HEK293 (cell line): ENCODE measurements at regions not wholly inside any gene's neighbourhood (a gene's known extent, or its start where the extent isn't known, plus 50 kb on each side); places are given as distances from the start of the nearest gene placed in this dataset.

ENCODE experiments used
- CTCF ChIA-PET: fragments of 350-600 bp; formaldehyde crosslinking; extraction: SDS; loops from one replicate; lab custom pipeline; 2021; ENCODE audit warnings: antibody characterized with exemption; lab: Yijun Ruan, JAX
- POLR2A ChIA-PET: fragments of 300-600 bp; formaldehyde crosslinking; extraction: SDS; loops from one replicate; lab custom pipeline; 2020; ENCODE audit warnings: antibody characterized with exemption, inconsistent platforms; lab: Yijun Ruan, JAX
- H3K27ac ChIP-seq: fragments of 200-500 bp; sonication (Bioruptor generic); 2 replicates; pipeline ENCODE4 v1.5.1; 2014; ENCODE audit warnings: low read depth, low read length, control low read depth, inconsistent platforms; ENCODE audit errors: extremely low read depth
- H3K36me3 ChIP-seq, 2 experiments: fragments of 200-500 bp in 1 of 2; sonication (Bioruptor generic) in 1 of 2; 1 replicate in 1 of 2; 2 replicates in 1 of 2; pipeline ENCODE4 v1.5.1; 2014 to 2017; ENCODE audit warnings: inconsistent platforms in 2 of 2, low read length in 2 of 2; ENCODE audit not compliant: control insufficient read depth in 2 of 2, insufficient read depth in 1 of 2
- H3K4me1 ChIP-seq: fragments of 200-500 bp; sonication (Bioruptor generic); 2 replicates; pipeline ENCODE4 v1.5.1; 2014; ENCODE audit warnings: mild to moderate bottlenecking, low read length, inconsistent platforms; ENCODE audit not compliant: control insufficient read depth, insufficient read depth
- H3K4me3 ChIP-seq: 2 replicates; pipeline ENCODE4 v1.5.1; 2011; ENCODE audit warnings: low read depth, mild to moderate bottlenecking, control low read depth, low read length, moderate library complexity
- H3K9me3 ChIP-seq: fragments of 200-500 bp; sonication (Bioruptor generic); 2 replicates; pipeline ENCODE4 v1.5.1; 2014; ENCODE audit warnings: low read depth, low read length, inconsistent platforms; ENCODE audit not compliant: control insufficient read depth, insufficient read depth
- GFI1B ChIP-seq: fragments of 450-650 bp; formaldehyde crosslinking; IDR thresholded peaks from 2 replicates; pipeline ENCODE4 v1.5.1; 2016; ENCODE audit warnings: missing biosample characterization, missing genetic modification characterization
- GLI4 ChIP-seq: fragments of 450-650 bp; formaldehyde crosslinking; IDR thresholded peaks from 2 replicates; pipeline ENCODE4 v1.5.1; 2016; ENCODE audit warnings: missing biosample characterization, missing genetic modification characterization
- KLF10 ChIP-seq: fragments of 450-650 bp; IDR thresholded peaks from 2 replicates; pipeline ENCODE4 v1.5.1; 2018; ENCODE audit warnings: missing biosample characterization, mild to moderate bottlenecking, missing genetic modification characterization
- SCRT2 ChIP-seq: fragments of 450-650 bp; formaldehyde crosslinking; IDR thresholded peaks from 2 replicates; pipeline ENCODE4 v1.5.1; 2016; ENCODE audit warnings: missing biosample characterization, missing genetic modification characterization
- YY1 ChIP-seq: fragments of 450-650 bp; formaldehyde crosslinking; IDR thresholded peaks from 2 replicates; pipeline ENCODE4 v1.5.1; 2018; ENCODE audit warnings: missing biosample characterization, missing genetic modification characterization
- ZBTB49 ChIP-seq: fragments of 450-650 bp; formaldehyde crosslinking; IDR thresholded peaks from 2 replicates; pipeline ENCODE4 v1.5.1; 2016; ENCODE audit warnings: missing biosample characterization, missing genetic modification characterization, low read depth
- ZIC2 ChIP-seq: fragments of 450-650 bp; formaldehyde crosslinking; IDR thresholded peaks from 2 replicates; pipeline ENCODE4 v1.5.1; 2016; ENCODE audit warnings: missing biosample characterization, missing genetic modification characterization
- ZNF133 ChIP-seq: fragments of 450-650 bp; formaldehyde crosslinking; IDR thresholded peaks from 2 replicates; pipeline ENCODE4 v1.5.1; 2016; ENCODE audit warnings: missing biosample characterization, missing genetic modification characterization
- ZNF138 ChIP-seq: fragments of 450-650 bp; formaldehyde crosslinking; IDR thresholded peaks from 2 replicates; pipeline ENCODE4 v1.5.1; 2016; ENCODE audit warnings: missing biosample characterization, missing genetic modification characterization, borderline replicate concordance
- ZNF184 ChIP-seq: fragments of 450-650 bp; IDR thresholded peaks from 2 replicates; pipeline ENCODE4 v1.5.1; 2018; ENCODE audit warnings: missing biosample characterization, mild to moderate bottlenecking, missing genetic modification characterization
- ZNF248 ChIP-seq: fragments of 450-650 bp; formaldehyde crosslinking; IDR thresholded peaks from 2 replicates; pipeline ENCODE4 v1.5.1; 2017; ENCODE audit warnings: missing biosample characterization, missing genetic modification characterization
- ZNF311 ChIP-seq: fragments of 450-650 bp; formaldehyde crosslinking; IDR thresholded peaks from 2 replicates; pipeline ENCODE4 v1.5.1; 2017; ENCODE audit warnings: missing biosample characterization, missing genetic modification characterization, borderline replicate concordance
- ZNF394 ChIP-seq: fragments of 450-650 bp; formaldehyde crosslinking; IDR thresholded peaks from 2 replicates; pipeline ENCODE4 v1.5.1; 2016; ENCODE audit warnings: missing biosample characterization, missing genetic modification characterization, mild to moderate bottlenecking, moderate library complexity, borderline replicate concordance
- ZNF398 ChIP-seq: fragments of 450-650 bp; formaldehyde crosslinking; IDR thresholded peaks from 2 replicates; pipeline ENCODE4 v1.5.1; 2017; ENCODE audit warnings: missing biosample characterization, missing genetic modification characterization
- ZNF571 ChIP-seq: fragments of 450-650 bp; formaldehyde crosslinking; IDR thresholded peaks from 2 replicates; pipeline ENCODE4 v1.5.0; 2017; ENCODE audit warnings: missing biosample characterization, missing genetic modification characterization
- ZNF624 ChIP-seq: fragments of 450-650 bp; formaldehyde crosslinking; IDR thresholded peaks from 2 replicates; pipeline ENCODE4 v1.5.1; 2017; ENCODE audit warnings: missing biosample characterization, missing genetic modification characterization
- ZNF626 ChIP-seq: fragments of 450-650 bp; sonication (Bioruptor Pico); formaldehyde crosslinking; IDR thresholded peaks from 2 replicates; pipeline ENCODE4 v1.5.1; 2018; ENCODE audit warnings: missing biosample characterization, missing genetic modification characterization, inconsistent platforms
- ZNF658 ChIP-seq: fragments of 450-650 bp; formaldehyde crosslinking; IDR thresholded peaks from 2 replicates; pipeline ENCODE4; 2016; ENCODE audit warnings: missing biosample characterization, missing genetic modification characterization
- ZNF707 ChIP-seq: fragments of 450-650 bp; formaldehyde crosslinking; IDR thresholded peaks from 2 replicates; pipeline ENCODE4 v1.5.1; 2016; ENCODE audit warnings: missing biosample characterization, missing genetic modification characterization
- ZNF776 ChIP-seq: fragments of 450-650 bp; formaldehyde crosslinking; IDR thresholded peaks from 2 replicates; pipeline ENCODE4 v1.5.0; 2017; ENCODE audit warnings: missing biosample characterization, missing genetic modification characterization, borderline replicate concordance
- ZNF791 ChIP-seq: fragments of 450-650 bp; formaldehyde crosslinking; IDR thresholded peaks from 2 replicates; pipeline ENCODE4 v1.5.1; 2016; ENCODE audit warnings: missing biosample characterization, missing genetic modification characterization
- TF ChIP-seq, protein P1 (sequence below): fragments of 450-650 bp; formaldehyde crosslinking; IDR thresholded peaks from 2 replicates; pipeline ENCODE4 v1.5.1; 2017; ENCODE audit warnings: missing biosample characterization, missing genetic modification characterization
- TF ChIP-seq, protein P2 (sequence below): fragments of 450-650 bp; formaldehyde crosslinking; conservative IDR thresholded peaks from 2 replicates; pipeline ENCODE4 v1.5.1; 2016; ENCODE audit warnings: low read depth, missing biosample characterization, missing genetic modification characterization
- TF ChIP-seq, protein P3 (sequence below): fragments of 450-650 bp; formaldehyde crosslinking; IDR thresholded peaks from 2 replicates; pipeline ENCODE4 v1.5.1; 2016; ENCODE audit warnings: missing biosample characterization, missing genetic modification characterization

- H3K9me3 ChIP-seq, result no peaks in the 10 kb centered on the region
- ChIA-PET POLR2A (interaction anchor here (0.6 kb wide), 1 partner anchor 273 kb away, joined by 3 read pairs; the partner anchor contains the start of gene SLC35B2), CTCF (interaction anchor here (0.7 kb wide), 1 partner anchor 214 kb away, joined by 3 read pairs; no protein-coding TSS in a partner anchor)
- peak overlapping the region; percentile 45; the same call in 1 of the 2 replicates for H3K27ac ChIP-seq
- no peak overlapping the region for H3K4me3 ChIP-seq
- H3K4me1 ChIP-seq, result peaks cover 18% of the 10 kb centered on the region
- no peaks in the 10 kb centered on the region for H3K36me3 ChIP-seq
- TF ChIP-seq GLI4 (no peak), ZNF394 (tag by site-specific recombination) (no peak), SCRT2 (tag by site-specific recombination) (no peak), ZNF624 (tag by site-specific recombination) (no peak), ZNF138 (tag by site-specific recombination) (no peak), ZIC2 (tag by site-specific recombination) (peak; percentile 98), ZNF571 (tag by site-specific recombination) (no peak), YY1 (tag by site-specific recombination) (no peak), ZNF707 (tag by site-specific recombination) (no peak), ZNF248 (tag by site-specific recombination) (no peak), ZNF626 (tag by site-specific recombination) (no peak), GFI1B (peak; percentile 44; the same call in 1 of the 2 replicates), ZNF658 (tag by site-specific recombination) (no peak), ZNF184 (tag by site-specific recombination) (no peak), ZNF311 (tag by site-specific recombination) (no peak), KLF10 (tag by site-specific recombination) (no peak), ZNF398 (0 out of 2 replicates have a peak, but pooled peaks have one; percentile 20), ZNF776 (no peak), ZBTB49 (no peak), ZNF133 (tag by site-specific recombination) (no peak), ZNF791 (tag by site-specific recombination) (no peak)
- TF ChIP-seq, protein P1, sequence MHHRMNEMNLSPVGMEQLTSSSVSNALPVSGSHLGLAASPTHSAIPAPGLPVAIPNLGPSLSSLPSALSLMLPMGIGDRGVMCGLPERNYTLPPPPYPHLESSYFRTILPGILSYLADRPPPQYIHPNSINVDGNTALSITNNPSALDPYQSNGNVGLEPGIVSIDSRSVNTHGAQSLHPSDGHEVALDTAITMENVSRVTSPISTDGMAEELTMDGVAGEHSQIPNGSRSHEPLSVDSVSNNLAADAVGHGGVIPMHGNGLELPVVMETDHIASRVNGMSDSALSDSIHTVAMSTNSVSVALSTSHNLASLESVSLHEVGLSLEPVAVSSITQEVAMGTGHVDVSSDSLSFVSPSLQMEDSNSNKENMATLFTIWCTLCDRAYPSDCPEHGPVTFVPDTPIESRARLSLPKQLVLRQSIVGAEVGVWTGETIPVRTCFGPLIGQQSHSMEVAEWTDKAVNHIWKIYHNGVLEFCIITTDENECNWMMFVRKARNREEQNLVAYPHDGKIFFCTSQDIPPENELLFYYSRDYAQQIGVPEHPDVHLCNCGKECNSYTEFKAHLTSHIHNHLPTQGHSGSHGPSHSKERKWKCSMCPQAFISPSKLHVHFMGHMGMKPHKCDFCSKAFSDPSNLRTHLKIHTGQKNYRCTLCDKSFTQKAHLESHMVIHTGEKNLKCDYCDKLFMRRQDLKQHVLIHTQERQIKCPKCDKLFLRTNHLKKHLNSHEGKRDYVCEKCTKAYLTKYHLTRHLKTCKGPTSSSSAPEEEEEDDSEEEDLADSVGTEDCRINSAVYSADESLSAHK, result no peak
- TF ChIP-seq, protein P2, sequence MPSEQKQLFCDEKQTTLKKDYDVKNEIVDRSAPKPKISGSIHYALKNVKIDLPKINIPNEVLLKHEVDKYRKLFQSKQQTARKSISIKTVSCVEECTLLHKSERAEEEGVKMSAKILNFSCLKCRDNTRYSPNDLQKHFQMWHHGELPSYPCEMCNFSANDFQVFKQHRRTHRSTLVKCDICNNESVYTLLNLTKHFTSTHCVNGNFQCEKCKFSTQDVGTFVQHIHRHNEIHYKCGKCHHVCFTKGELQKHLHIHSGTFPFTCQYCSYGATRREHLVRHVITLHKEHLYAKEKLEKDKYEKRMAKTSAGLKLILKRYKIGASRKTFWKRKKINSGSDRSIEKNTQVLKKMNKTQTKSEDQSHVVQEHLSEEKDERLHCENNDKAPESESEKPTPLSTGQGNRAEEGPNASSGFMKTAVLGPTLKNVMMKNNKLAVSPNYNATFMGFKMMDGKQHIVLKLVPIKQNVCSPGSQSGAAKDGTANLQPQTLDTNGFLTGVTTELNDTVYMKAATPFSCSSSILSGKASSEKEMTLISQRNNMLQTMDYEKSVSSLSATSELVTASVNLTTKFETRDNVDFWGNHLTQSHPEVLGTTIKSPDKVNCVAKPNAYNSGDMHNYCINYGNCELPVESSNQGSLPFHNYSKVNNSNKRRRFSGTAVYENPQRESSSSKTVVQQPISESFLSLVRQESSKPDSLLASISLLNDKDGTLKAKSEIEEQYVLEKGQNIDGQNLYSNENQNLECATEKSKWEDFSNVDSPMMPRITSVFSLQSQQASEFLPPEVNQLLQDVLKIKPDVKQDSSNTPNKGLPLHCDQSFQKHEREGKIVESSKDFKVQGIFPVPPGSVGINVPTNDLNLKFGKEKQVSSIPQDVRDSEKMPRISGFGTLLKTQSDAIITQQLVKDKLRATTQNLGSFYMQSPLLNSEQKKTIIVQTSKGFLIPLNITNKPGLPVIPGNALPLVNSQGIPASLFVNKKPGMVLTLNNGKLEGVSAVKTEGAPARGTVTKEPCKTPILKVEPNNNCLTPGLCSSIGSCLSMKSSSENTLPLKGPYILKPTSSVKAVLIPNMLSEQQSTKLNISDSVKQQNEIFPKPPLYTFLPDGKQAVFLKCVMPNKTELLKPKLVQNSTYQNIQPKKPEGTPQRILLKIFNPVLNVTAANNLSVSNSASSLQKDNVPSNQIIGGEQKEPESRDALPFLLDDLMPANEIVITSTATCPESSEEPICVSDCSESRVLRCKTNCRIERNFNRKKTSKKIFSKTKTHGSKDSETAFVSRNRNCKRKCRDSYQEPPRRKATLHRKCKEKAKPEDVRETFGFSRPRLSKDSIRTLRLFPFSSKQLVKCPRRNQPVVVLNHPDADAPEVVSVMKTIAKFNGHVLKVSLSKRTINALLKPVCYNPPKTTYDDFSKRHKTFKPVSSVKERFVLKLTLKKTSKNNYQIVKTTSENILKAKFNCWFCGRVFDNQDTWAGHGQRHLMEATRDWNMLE, result no peak
- TF ChIP-seq, protein P3, sequence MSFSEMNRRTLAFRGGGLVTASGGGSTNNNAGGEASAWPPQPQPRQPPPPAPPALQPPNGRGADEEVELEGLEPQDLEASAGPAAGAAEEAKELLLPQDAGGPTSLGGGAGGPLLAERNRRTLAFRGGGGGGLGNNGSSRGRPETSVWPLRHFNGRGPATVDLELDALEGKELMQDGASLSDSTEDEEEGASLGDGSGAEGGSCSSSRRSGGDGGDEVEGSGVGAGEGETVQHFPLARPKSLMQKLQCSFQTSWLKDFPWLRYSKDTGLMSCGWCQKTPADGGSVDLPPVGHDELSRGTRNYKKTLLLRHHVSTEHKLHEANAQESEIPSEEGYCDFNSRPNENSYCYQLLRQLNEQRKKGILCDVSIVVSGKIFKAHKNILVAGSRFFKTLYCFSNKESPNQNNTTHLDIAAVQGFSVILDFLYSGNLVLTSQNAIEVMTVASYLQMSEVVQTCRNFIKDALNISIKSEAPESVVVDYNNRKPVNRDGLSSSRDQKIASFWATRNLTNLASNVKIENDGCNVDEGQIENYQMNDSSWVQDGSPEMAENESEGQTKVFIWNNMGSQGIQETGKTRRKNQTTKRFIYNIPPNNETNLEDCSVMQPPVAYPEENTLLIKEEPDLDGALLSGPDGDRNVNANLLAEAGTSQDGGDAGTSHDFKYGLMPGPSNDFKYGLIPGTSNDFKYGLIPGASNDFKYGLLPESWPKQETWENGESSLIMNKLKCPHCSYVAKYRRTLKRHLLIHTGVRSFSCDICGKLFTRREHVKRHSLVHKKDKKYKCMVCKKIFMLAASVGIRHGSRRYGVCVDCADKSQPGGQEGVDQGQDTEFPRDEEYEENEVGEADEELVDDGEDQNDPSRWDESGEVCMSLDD (tag by site-specific recombination), result no peak
Measured at GRCh38 chr6:43983632-43984031, 143.6 kb downstream of the MRPL14 start.
